ENCODE measurements at regions not wholly inside any gene's neighbourhood (a gene's known extent, or its start where the extent isn't known, plus 50 kb on each side); places are given as distances from the start of the nearest gene placed in this dataset.

DNA sequence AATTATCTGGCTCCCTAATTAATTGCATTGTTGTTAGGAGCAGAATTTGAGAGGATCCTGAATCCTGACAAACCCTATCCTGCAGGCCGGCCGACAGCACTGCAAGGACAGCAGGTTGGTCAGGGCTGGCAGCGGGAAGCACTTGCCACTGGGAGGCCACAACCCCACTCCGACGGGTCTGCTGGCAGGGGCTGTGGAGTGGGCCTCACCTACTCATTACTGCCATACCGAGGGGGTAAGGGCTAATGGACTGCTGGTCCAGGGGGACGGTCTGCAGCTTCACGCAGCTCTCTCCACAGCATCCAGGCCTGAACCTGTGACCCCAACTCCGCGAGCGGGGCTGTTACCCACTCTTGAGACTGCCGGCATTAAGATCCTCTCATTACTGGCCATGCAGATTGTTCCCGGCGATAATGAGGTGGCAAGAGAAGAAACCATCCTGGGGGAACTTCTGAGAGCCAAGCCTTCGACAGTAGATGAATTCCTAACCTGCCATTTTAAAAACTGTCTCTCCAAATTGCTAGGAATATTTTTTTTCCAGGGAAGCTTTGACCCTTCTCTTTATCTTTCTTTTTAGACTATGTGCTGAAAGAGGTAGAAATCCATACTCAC lies 501.3 kb downstream of the OMA1 start:
- TF ChIP-seq CTCF (IDR thresholded peaks at IDR 0.05): no peak
- no peak for TF ChIP-seq POLR2AphosphoS5 (IDR thresholded peaks at IDR 0.05; ENCODE audit: insufficient read depth in 1 of 2, low read depth in 1 of 2)

Data from vagina (tissue), 2 donors.